NCI-H1092 (cell line): ENCODE measurements at regions not wholly inside any gene's neighbourhood (a gene's known extent, or its start where the extent isn't known, plus 50 kb on each side); places are given as distances from the start of the nearest gene placed in this dataset.
"Not testable (repeated sequence)": the region's sequence is repeated elsewhere in the genome, so short reads cannot be mapped to it uniquely, and the experiment has no call there.

Experiments
- DNase-seq: peaks from one replicate; lab custom pipeline; 2025; lab: John Stamatoyannopoulos, UW

GRCh38 chr3:35141406-35141805 is 497.9 kb upstream of the ARPP21 start:
- DNase-seq: no peak

- DNase-seq: no peak
Measured at GRCh38 chr3:35144011-35144410, 495.3 kb upstream of the ARPP21 start.

- not testable (repeated sequence) for DNase-seq
Measured at GRCh38 chr3:35146256-35147035, 492.9 kb upstream of the ARPP21 start.

- DNase-seq: no peak
Measured at GRCh38 chr3:35183927-35184675, 455.2 kb upstream of the ARPP21 start.

GRCh38 chr3:35184775-35185174 is 454.6 kb upstream of the ARPP21 start:
- no peak for DNase-seq

GRCh38 chr3:35187908-35188307 is 451.4 kb upstream of the ARPP21 start:
- DNase-seq: no peak

- DNase-seq: no peak
Measured at GRCh38 chr3:35194666-35195065, 444.7 kb upstream of the ARPP21 start.

GRCh38 chr3:35198857-35199256 is 440.5 kb upstream of the ARPP21 start:
- no peak for DNase-seq

- no peak for DNase-seq
Measured at GRCh38 chr3:35200056-35200455, 439.3 kb upstream of the ARPP21 start.

GRCh38 chr3:35201211-35201610 is 438.1 kb upstream of the ARPP21 start:
- no peak for DNase-seq

GRCh38 chr3:35215525-35216500 is 423.5 kb upstream of the ARPP21 start:
- no peak for DNase-seq

GRCh38 chr3:35216501-35217266 is 422.6 kb upstream of the ARPP21 start:
- no peak for DNase-seq

GRCh38 chr3:35223632-35224394 is 415.5 kb upstream of the ARPP21 start:
- DNase-seq: no peak

GRCh38 chr3:35224565-35225295 is 414.6 kb upstream of the ARPP21 start:
- DNase-seq: no peak

- DNase-seq: no peak
Measured at GRCh38 chr3:35241236-35241635, 398.1 kb upstream of the ARPP21 start.

GRCh38 chr3:35254917-35255316 is 384.4 kb upstream of the ARPP21 start:
- no peak for DNase-seq

- no peak for DNase-seq
Measured at GRCh38 chr3:35257641-35258040, 381.7 kb upstream of the ARPP21 start.

- DNase-seq: no peak
Measured at GRCh38 chr3:35262406-35262805, 376.9 kb upstream of the ARPP21 start.

- no peak for DNase-seq
Measured at GRCh38 chr3:35263477-35263876, 375.8 kb upstream of the ARPP21 start.

GRCh38 chr3:35266065-35266464 is 373.3 kb upstream of the ARPP21 start:
- not testable (repeated sequence) for DNase-seq
